Colonic mucosa (tissue), 4 donors: ENCODE measurements at regions not wholly inside any gene's neighbourhood (a gene's known extent, or its start where the extent isn't known, plus 50 kb on each side); places are given as distances from the start of the nearest gene placed in this dataset.
"Not testable (repeated sequence)": the region's sequence is repeated elsewhere in the genome, so short reads cannot be mapped to it uniquely, and the experiment has no call there.

ENCODE experiments used
- DNase-seq: peaks from one replicate; pipeline ENCODE4 v3.0.0-alpha.2; 2020
- H3K27ac ChIP-seq: fragments of 200-600 bp; one replicate; pipeline ENCODE4 v1.8.0; 2021
- H3K27me3 ChIP-seq: fragments of 200-600 bp; one replicate; pipeline ENCODE4 v1.8.0; 2021
- H3K36me3 ChIP-seq: fragments of 200-600 bp; one replicate; pipeline ENCODE4 v1.8.0; 2021
- H3K4me1 ChIP-seq: fragments of 200-600 bp; one replicate; pipeline ENCODE4 v1.8.0; 2021; ENCODE audit warnings: mild to moderate bottlenecking
- H3K4me3 ChIP-seq: fragments of 200-600 bp; one replicate; pipeline ENCODE4 v1.8.0; 2021
- H3K9ac ChIP-seq, 2 donors: one replicate each; pipeline ENCODE4 v1.7.0; 2013; ENCODE audit warnings: control low read depth in 2 of 2, low read depth in 2 of 2, low read length in 2 of 2
- H3K9me3 ChIP-seq: fragments of 200-600 bp; one replicate; pipeline ENCODE4 v1.8.0; 2021
- intact Hi-C: fragments of 100-400 bp; cut with DNase I; formaldehyde crosslinking; loops from one replicate; pipeline ENCODE4 v1.14.1; 2022
- TF ChIP-seq, protein P1 (sequence below): fragments of 200-600 bp; IDR thresholded peaks from one replicate; pipeline ENCODE4 v1.8.0; 2022; ENCODE audit warnings: antibody characterized with exemption, mild to moderate bottlenecking
- donor health status: healthy.
- donor health status: DM: no; HTN: no; CAD: no.
- donor health status: DM: no; HTN: no; CAD: no.

DNA sequence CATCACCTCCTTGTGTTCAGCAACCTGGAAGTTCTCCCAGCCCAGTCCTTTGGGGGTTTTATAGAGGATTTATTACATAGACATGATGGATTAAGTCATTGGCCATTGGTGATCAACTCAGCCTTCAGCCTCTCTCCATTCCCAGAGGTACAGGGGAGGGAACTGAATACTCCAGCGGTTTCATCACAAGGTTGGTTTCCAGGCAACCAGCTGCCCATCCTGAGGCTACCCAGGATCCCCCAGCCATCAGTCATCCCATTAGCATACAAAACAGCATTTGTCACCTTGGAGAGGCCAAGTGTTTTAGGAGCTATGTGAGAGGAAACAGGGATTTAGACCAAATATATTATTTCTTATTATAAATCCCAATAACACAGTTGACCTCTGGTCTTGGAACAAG lies 584.8 kb upstream of the NRP1 start:
- no peak for DNase-seq
- no peaks in the 10 kb centered on the region for H3K4me1 ChIP-seq
- intact Hi-C loops, result no loop called here
- H3K9me3 ChIP-seq, result no peaks in the 10 kb centered on the region
- no peak overlapping the region for H3K4me3 ChIP-seq
- H3K27me3 ChIP-seq, result no peaks in the 10 kb centered on the region
- no peak overlapping the region for H3K27ac ChIP-seq
- H3K9ac ChIP-seq, result no peak overlapping the region
- no peaks in the 10 kb centered on the region for H3K36me3 ChIP-seq
- TF ChIP-seq, protein P1, sequence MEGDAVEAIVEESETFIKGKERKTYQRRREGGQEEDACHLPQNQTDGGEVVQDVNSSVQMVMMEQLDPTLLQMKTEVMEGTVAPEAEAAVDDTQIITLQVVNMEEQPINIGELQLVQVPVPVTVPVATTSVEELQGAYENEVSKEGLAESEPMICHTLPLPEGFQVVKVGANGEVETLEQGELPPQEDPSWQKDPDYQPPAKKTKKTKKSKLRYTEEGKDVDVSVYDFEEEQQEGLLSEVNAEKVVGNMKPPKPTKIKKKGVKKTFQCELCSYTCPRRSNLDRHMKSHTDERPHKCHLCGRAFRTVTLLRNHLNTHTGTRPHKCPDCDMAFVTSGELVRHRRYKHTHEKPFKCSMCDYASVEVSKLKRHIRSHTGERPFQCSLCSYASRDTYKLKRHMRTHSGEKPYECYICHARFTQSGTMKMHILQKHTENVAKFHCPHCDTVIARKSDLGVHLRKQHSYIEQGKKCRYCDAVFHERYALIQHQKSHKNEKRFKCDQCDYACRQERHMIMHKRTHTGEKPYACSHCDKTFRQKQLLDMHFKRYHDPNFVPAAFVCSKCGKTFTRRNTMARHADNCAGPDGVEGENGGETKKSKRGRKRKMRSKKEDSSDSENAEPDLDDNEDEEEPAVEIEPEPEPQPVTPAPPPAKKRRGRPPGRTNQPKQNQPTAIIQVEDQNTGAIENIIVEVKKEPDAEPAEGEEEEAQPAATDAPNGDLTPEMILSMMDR, result no peak

DNA sequence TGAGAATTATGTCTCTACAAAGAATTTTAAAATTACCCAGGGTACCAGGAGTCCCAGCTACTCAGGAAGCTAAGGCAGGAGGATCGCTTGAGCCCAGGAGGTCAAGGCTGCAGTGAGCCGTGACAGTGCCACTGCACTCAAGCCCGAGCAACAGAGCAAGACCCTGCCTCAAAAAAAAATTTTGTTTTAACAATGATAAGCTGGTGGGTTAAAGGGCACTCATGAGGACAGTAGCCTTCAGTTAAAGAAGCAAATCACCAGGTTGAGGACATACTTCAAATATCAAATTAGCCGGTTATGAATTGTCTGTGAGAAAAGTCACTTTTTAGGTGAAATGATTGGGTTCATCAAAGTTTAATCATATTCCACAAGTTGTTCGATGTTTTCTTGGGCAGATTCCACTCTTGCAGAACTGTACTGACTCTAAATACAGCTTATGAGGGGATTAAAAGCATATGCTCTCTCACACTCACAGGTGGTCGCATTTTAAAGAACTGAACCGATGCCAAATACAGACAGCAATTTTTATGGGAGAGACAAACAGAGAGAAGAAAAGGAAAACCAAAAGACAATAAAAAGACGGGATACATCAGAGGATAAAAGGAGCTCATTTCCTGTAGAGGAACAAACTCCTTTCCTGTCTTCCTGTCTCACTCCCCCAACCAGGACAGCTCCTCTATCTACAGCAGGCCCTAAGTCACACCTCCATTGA lies 582.8 kb upstream of the NRP1 start:
- no peak overlapping the region for H3K4me3 ChIP-seq
- no peak overlapping the region for H3K9ac ChIP-seq
- no peaks in the 10 kb centered on the region for H3K4me1 ChIP-seq
- H3K9me3 ChIP-seq, result no peaks in the 10 kb centered on the region
- intact Hi-C loops, result no loop called here
- no peaks in the 10 kb centered on the region for H3K27me3 ChIP-seq
- H3K27ac ChIP-seq, result no peak overlapping the region
- H3K36me3 ChIP-seq, result no peaks in the 10 kb centered on the region
- TF ChIP-seq, protein P1, result no peak
- DNase-seq, result no peak

DNA sequence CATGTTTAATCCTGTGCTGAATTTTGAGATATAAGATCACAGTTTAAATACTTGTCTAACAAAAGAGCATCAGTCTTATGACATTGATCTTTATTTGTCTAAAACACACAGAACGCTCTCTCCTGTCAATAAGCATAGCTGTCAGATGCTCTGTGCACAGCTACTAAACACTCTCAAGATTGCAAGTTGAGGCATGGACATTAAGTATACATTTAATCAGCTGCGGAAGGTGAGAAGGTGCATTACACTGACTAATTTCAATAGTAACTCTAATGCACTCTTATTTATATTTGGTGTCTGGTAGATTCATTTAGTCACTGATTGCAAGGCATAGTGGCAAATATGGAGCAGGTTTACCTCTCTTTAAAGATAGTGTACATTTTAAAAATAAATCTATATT lies 580.3 kb upstream of the NRP1 start:
- no peak for DNase-seq
- no peaks in the 10 kb centered on the region for H3K27me3 ChIP-seq
- intact Hi-C loops, result no loop called here
- H3K4me3 ChIP-seq, result no peak overlapping the region
- H3K27ac ChIP-seq, result no peak overlapping the region
- TF ChIP-seq, protein P1, result no peak
- no peak overlapping the region for H3K9ac ChIP-seq
- no peaks in the 10 kb centered on the region for H3K4me1 ChIP-seq
- no peaks in the 10 kb centered on the region for H3K9me3 ChIP-seq
- no peaks in the 10 kb centered on the region for H3K36me3 ChIP-seq

DNA sequence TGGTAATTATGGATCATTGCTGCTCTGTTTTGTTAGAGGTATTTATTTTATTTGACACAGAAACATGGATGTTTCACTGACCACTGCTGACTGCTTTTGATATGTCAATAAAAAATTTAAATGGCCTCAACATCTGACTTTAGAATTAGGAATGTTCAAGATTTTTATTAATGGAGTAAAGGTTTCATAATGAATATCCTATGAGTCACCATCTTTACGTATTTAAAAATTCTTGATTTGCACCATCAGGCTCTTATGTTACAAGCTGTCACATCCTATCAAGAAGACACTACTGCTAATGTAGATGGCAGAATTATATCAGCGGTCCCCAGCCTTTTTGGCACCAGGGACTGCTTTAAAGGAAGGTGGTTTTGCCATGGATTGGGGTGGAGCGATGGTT lies 578.7 kb upstream of the NRP1 start:
- DNase-seq, result no peak
- intact Hi-C loops, result no loop called here
- Histone ChIP-seq H3K9me3 (no peaks in the 10 kb centered on the region), H3K9ac (no peak overlapping the region), H3K36me3 (no peaks in the 10 kb centered on the region), H3K27ac (no peak overlapping the region), H3K4me3 (no peak overlapping the region), H3K4me1 (no peaks in the 10 kb centered on the region), H3K27me3 (no peaks in the 10 kb centered on the region)
- TF ChIP-seq, protein P1, result no peak

DNA sequence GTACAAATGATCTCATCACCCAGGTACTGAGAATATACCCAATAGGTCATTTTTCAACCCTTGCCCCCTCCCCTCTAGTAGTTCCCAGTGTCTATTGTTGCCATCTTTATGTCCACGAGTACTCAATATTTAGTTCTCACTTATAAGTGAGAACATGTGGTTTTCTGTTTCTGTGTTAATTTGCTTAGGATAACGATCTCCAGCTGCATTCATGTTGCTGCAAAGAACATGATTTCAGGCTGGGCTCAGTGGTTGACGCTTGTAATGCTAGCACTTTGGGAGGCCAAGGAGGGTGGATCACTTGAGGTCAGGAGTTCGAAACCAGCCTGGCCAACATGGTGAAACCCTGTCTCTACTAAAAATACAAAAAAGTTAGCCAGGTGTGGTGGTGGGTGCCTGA lies 575.0 kb upstream of the NRP1 start:
- H3K9ac ChIP-seq, H3K27me3 ChIP-seq, DNase-seq, H3K4me3 ChIP-seq, H3K9me3 ChIP-seq, H3K27ac ChIP-seq, intact Hi-C loops, H3K4me1 ChIP-seq, H3K36me3 ChIP-seq: not testable (repeated sequence)

DNA sequence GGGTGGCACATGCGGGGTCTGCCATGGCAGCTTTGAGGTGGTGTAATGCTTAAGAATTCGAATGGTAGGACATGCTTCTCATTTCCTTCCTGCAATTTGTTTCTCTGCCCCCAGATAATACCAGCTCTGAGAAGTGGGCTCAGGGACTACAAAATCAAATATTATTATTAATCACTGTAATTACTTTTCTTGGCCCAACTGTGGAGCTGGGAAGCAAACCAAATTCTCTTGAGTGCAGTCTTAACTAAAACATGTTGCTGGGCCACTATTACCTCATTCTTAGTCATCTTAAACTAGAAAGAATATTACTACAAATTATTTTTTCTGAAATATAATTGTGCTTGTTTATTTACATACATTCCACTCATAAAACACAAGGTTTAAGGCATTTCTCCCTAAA lies 566.7 kb upstream of the NRP1 start:
- no peaks in the 10 kb centered on the region for H3K4me1 ChIP-seq
- no peaks in the 10 kb centered on the region for H3K9me3 ChIP-seq
- no peaks in the 10 kb centered on the region for H3K27me3 ChIP-seq
- intact Hi-C loops, result no loop called here
- no peak overlapping the region for H3K27ac ChIP-seq
- no peak overlapping the region for H3K9ac ChIP-seq
- TF ChIP-seq, protein P1, result no peak
- DNase-seq, result no peak
- H3K4me3 ChIP-seq, result no peak overlapping the region
- H3K36me3 ChIP-seq, result no peaks in the 10 kb centered on the region
